Uterus (tissue), 3 donors: ENCODE measurements at regions not wholly inside any gene's neighbourhood (a gene's known extent, or its start where the extent isn't known, plus 50 kb on each side); places are given as distances from the start of the nearest gene placed in this dataset.

Source experiments
- DNase-seq, 2 donors: peaks; one replicate each; pipeline ENCODE4 v3.0.0-alpha.2; 2019 to 2020
- H3K27ac ChIP-seq, 2 donors: fragments of 200-600 bp; sonication (generic); 1 replicate in 1 of 2; 2 replicates in 1 of 2; pipeline ENCODE4 v1.5.1; 2016 to 2018
- H3K27me3 ChIP-seq, 2 donors: fragments of 200-600 bp; sonication (generic); one replicate each; pipeline ENCODE4 v1.5.1; 2018 to 2019; ENCODE audit warnings: control low read depth in 1 of 2
- H3K36me3 ChIP-seq, 2 donors: fragments of 200-600 bp; sonication (generic); one replicate each; pipeline ENCODE4 v1.5.1; 2019; ENCODE audit warnings: control low read depth in 1 of 2
- H3K4me1 ChIP-seq, 2 donors: fragments of 200-600 bp; sonication (generic); one replicate each; pipeline ENCODE4 v1.5.1; 2018 to 2019; ENCODE audit warnings: control low read depth in 1 of 2
- H3K4me3 ChIP-seq, 2 donors: fragments of 200-600 bp; sonication (generic); 1 replicate in 1 of 2; 2 replicates in 1 of 2; pipeline ENCODE4 v1.5.1; 2018 to 2019; ENCODE audit warnings: mild to moderate bottlenecking in 1 of 2
- H3K9me3 ChIP-seq, 2 donors: fragments of 200-600 bp; sonication (generic); one replicate each; pipeline ENCODE4 v1.5.1; 2019; ENCODE audit warnings: control low read depth in 1 of 2
- POLR2A ChIP-seq, 2 donors: fragments of 450-650 bp; IDR thresholded peaks; one replicate each; pipeline ENCODE4 v1.6.1; 2016; ENCODE audit warnings: antibody characterized with exemption in 2 of 2, mild to moderate bottlenecking in 1 of 2, moderate library complexity in 1 of 2
- intact Hi-C: fragments of 100-400 bp; cut with DNase I; formaldehyde crosslinking; loops from one replicate; pipeline ENCODE4 v1.15.1; 2023; ENCODE audit warnings: low total_unique reads
- TF ChIP-seq, protein P1 (sequence below), 4 experiments: fragments of 200-600 bp in 2 of 4; fragments of 450-650 bp in 2 of 4; sonication (generic) in 2 of 4; IDR thresholded peaks; one replicate each; pipeline ENCODE4 v1.5.1; 2016 to 2019; ENCODE audit warnings: antibody characterized with exemption in 4 of 4, mild to moderate bottlenecking in 2 of 4, moderate library complexity in 1 of 4
- donor health status: DM: yes; HTN: yes; CAD: no.

DNA sequence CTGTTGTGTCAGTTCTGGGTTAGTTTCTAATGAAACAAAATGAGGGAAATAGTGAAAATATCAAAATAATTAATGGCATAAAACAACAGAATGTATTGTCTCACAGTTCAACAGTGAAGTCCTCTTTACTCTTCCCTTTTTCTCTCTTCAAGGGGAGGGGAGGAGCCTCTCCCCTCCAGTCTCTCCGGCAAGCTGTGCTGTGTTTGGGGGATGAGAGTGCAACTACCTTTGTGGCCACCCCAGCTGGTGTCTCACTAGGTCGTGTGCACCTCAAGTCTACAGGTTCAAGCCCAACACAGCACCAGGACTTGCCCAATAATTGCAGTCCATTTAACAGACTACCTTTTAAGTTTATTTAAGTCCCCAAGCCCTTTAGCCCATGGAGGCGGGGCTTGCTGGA, 271.7 kb upstream of the DOK6 start:
- intact Hi-C loops = no loop called here
- no peaks in the 10 kb centered on the region for H3K9me3 ChIP-seq
- no peak for DNase-seq
- H3K36me3 ChIP-seq = no peaks in the 10 kb centered on the region
- no peaks in the 10 kb centered on the region for H3K4me1 ChIP-seq
- no peak overlapping the region for H3K4me3 ChIP-seq
- H3K27me3 ChIP-seq = no peaks in the 10 kb centered on the region
- TF ChIP-seq, protein P1, sequence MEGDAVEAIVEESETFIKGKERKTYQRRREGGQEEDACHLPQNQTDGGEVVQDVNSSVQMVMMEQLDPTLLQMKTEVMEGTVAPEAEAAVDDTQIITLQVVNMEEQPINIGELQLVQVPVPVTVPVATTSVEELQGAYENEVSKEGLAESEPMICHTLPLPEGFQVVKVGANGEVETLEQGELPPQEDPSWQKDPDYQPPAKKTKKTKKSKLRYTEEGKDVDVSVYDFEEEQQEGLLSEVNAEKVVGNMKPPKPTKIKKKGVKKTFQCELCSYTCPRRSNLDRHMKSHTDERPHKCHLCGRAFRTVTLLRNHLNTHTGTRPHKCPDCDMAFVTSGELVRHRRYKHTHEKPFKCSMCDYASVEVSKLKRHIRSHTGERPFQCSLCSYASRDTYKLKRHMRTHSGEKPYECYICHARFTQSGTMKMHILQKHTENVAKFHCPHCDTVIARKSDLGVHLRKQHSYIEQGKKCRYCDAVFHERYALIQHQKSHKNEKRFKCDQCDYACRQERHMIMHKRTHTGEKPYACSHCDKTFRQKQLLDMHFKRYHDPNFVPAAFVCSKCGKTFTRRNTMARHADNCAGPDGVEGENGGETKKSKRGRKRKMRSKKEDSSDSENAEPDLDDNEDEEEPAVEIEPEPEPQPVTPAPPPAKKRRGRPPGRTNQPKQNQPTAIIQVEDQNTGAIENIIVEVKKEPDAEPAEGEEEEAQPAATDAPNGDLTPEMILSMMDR (IDR thresholded peaks at IDR 0.05) = no peak
- TF ChIP-seq POLR2A (IDR thresholded peaks at IDR 0.05) = no peak
- no peak overlapping the region for H3K27ac ChIP-seq

DNA sequence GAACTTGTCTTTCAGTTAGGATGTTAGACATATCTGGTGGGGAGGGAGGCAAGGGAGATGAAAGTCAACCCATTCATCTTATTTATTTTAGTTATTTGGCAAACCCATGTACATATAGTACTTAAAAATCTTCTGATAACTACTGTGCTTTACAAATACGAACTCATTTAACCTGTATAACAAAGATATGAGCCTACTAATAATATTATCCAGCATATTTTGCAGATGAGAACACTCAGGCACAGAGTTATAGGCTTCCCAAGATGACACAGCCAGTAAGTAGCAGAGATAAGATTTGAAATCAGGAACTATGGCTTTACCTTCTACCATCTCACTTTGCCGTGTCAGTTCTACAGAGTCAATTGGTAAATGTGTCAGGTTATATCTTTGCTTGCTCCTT, 262.6 kb upstream of the DOK6 start:
- H3K27me3 ChIP-seq = no peaks in the 10 kb centered on the region
- no peaks in the 10 kb centered on the region for H3K4me1 ChIP-seq
- TF ChIP-seq, protein P1 (IDR thresholded peaks at IDR 0.05) = no peak
- TF ChIP-seq POLR2A (IDR thresholded peaks at IDR 0.05) = no peak
- no peaks in the 10 kb centered on the region for H3K9me3 ChIP-seq
- H3K36me3 ChIP-seq = no peaks in the 10 kb centered on the region
- DNase-seq = no peak
- H3K27ac ChIP-seq = no peak overlapping the region
- no peak overlapping the region for H3K4me3 ChIP-seq
- intact Hi-C loops = no loop called here

DNA sequence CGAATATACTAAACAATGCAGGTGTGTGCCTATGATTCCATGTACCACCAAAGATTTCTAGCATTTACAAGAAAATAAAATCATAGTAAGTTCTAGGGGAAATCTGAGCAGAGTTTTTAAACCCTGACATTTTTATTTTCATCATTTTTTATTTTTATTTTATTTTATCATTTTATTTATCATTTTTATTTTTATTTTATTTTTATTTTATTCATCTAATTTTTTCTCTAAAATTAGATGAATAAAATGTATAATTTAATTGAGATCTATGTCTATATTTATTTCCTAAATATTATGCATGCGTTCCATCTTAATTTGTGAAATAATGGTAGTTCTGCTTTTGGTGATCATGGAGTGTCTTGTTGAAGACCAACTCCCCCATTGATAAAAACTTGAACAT, 257.6 kb upstream of the DOK6 start:
- intact Hi-C loops = no loop called here
- no peak for DNase-seq
- Histone ChIP-seq H3K36me3 (no peaks in the 10 kb centered on the region), H3K4me1 (no peaks in the 10 kb centered on the region), H3K27me3 (no peaks in the 10 kb centered on the region), H3K27ac (no peak overlapping the region), H3K9me3 (no peaks in the 10 kb centered on the region), H3K4me3 (no peak overlapping the region)
- TF ChIP-seq, protein P1 (IDR thresholded peaks at IDR 0.05) = no peak
- TF ChIP-seq POLR2A (IDR thresholded peaks at IDR 0.05) = no peak

DNA sequence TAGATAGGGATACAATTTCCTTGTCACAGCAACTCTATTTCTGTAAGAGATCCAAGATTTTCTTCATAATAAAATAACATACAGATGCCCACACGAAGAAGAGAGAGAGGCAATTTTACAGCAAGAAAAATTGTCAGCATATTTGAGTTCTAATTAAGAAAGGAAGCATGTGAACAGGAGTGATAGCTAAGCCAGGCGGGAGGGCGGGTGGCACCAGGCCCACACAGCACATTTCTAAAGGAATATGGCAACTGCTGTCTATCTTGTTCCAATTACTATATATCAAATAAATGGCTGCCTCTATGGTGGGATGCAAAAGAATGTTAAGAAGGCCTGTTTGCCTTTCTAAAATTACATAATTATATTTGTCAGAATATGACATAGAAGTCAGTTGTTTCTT, 248.3 kb upstream of the DOK6 start:
- Histone ChIP-seq H3K36me3 (no peaks in the 10 kb centered on the region), H3K9me3 (no peaks in the 10 kb centered on the region), H3K4me1 (no peaks in the 10 kb centered on the region), H3K4me3 (no peak overlapping the region), H3K27me3 (no peaks in the 10 kb centered on the region), H3K27ac (no peak overlapping the region)
- TF ChIP-seq, protein P1 (IDR thresholded peaks at IDR 0.05) = no peak
- no peak for TF ChIP-seq POLR2A (IDR thresholded peaks at IDR 0.05)
- intact Hi-C loops = no loop called here
- DNase-seq = no peak

DNA sequence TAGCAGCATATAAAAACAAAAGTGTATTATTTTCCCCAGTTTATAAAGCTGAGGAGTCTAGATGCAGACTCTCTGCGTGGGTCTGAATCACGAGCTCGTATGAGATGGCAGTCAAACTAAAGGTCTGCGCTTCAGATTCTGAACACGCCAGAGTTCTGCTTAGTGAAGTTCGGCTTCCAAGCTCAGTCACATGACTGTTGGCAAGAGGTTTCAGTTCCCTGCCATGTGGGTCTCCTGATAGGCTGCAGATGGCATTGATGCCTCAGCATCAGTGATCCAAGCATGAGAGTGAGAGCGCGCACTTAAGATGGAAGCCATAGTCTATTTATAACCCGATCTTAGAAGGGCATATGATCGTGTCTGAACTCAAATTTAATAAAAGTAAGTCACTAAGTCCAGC, 242.8 kb upstream of the DOK6 start:
- Histone ChIP-seq H3K27ac (no peak overlapping the region), H3K27me3 (no peaks in the 10 kb centered on the region), H3K36me3 (no peaks in the 10 kb centered on the region), H3K4me1 (no peaks in the 10 kb centered on the region), H3K9me3 (no peaks in the 10 kb centered on the region), H3K4me3 (no peak overlapping the region)
- TF ChIP-seq POLR2A (IDR thresholded peaks at IDR 0.05) = no peak
- TF ChIP-seq, protein P1 (IDR thresholded peaks at IDR 0.05) = no peak
- intact Hi-C loops = no loop called here
- no peak for DNase-seq
